ENCODE measurements at regions not wholly inside any gene's neighbourhood (a gene's known extent, or its start where the extent isn't known, plus 50 kb on each side); places are given as distances from the start of the nearest gene placed in this dataset.

- H3K4me3 Mint-ChIP-seq (ENCODE audit: low read depth), result no peak overlapping the region
- TF ChIP-seq CTCF (IDR thresholded peaks at IDR 0.05; ENCODE audit: unreplicated experiment), result no peak
- H3K4me1 Mint-ChIP-seq (ENCODE audit: low read depth), result no peaks in the 10 kb centered on the region
- no peak for DNase-seq (ENCODE audit: low spot score, unreplicated experiment)
- peaks cover 5% of the 10 kb centered on the region for H3K9me3 Mint-ChIP-seq (ENCODE audit: low read depth)
- H3K27me3 Mint-ChIP-seq, result peaks cover 49% of the 10 kb centered on the region
- no peak overlapping the region for H3K27ac Mint-ChIP-seq
- H3K36me3 Mint-ChIP-seq (ENCODE audit: insufficient read depth), result no peaks in the 10 kb centered on the region
Measured at GRCh38 chr14:104376202-104377140, 203.1 kb upstream of the C14orf180 start.

- Mint-ChIP-seq H3K4me3 (ENCODE audit: low read depth) (no peak overlapping the region), H3K4me1 (ENCODE audit: low read depth) (no peaks in the 10 kb centered on the region), H3K27ac (no peak overlapping the region), H3K9me3 (ENCODE audit: low read depth) (peaks cover 8% of the 10 kb centered on the region), H3K36me3 (ENCODE audit: insufficient read depth) (no peaks in the 10 kb centered on the region), H3K27me3 (peaks cover 52% of the 10 kb centered on the region)
- DNase-seq (ENCODE audit: low spot score, unreplicated experiment), result no peak
- TF ChIP-seq CTCF (IDR thresholded peaks at IDR 0.05; ENCODE audit: unreplicated experiment), result no peak
Measured at GRCh38 chr14:104377256-104377655, 202.3 kb upstream of the C14orf180 start.

- H3K27me3 Mint-ChIP-seq, result peaks cover 47% of the 10 kb centered on the region
- no peak overlapping the region for H3K27ac Mint-ChIP-seq
- DNase-seq (ENCODE audit: low spot score, unreplicated experiment), result no peak
- H3K4me1 Mint-ChIP-seq (ENCODE audit: low read depth), result no peaks in the 10 kb centered on the region
- H3K9me3 Mint-ChIP-seq (ENCODE audit: low read depth), result peaks cover 8% of the 10 kb centered on the region
- no peaks in the 10 kb centered on the region for H3K36me3 Mint-ChIP-seq (ENCODE audit: insufficient read depth)
- no peak for TF ChIP-seq CTCF (IDR thresholded peaks at IDR 0.05; ENCODE audit: unreplicated experiment)
- H3K4me3 Mint-ChIP-seq (ENCODE audit: low read depth), result no peak overlapping the region
Measured at GRCh38 chr14:104378698-104379113, 200.9 kb upstream of the C14orf180 start.

GRCh38 chr14:104382361-104383087 is 197.0 kb upstream of the C14orf180 start:
- Mint-ChIP-seq H3K27ac (no peak overlapping the region), H3K27me3 (peaks cover 47% of the 10 kb centered on the region), H3K36me3 (ENCODE audit: insufficient read depth) (no peaks in the 10 kb centered on the region), H3K4me3 (ENCODE audit: low read depth) (no peak overlapping the region), H3K4me1 (ENCODE audit: low read depth) (no peaks in the 10 kb centered on the region), H3K9me3 (ENCODE audit: low read depth) (peaks cover 8% of the 10 kb centered on the region)
- no peak for DNase-seq (ENCODE audit: low spot score, unreplicated experiment)
- no peak for TF ChIP-seq CTCF (IDR thresholded peaks at IDR 0.05; ENCODE audit: unreplicated experiment)
